SU-DHL-6 (cell line): ENCODE measurements at regions not wholly inside any gene's neighbourhood (a gene's known extent, or its start where the extent isn't known, plus 50 kb on each side); places are given as distances from the start of the nearest gene placed in this dataset.

Experiments used
- H2AFZ ChIP-seq: fragments of 200-600 bp; sonication (generic); 2 replicates; pipeline ENCODE4 v1.6.1; 2014; ENCODE audit warnings: low read depth, mild to moderate bottlenecking, moderate library complexity, mixed read lengths, antibody characterized with exemption, low read length; ENCODE audit not compliant: severe bottlenecking
- H3F3A ChIP-seq: fragments of 200-600 bp; shearing (Covaris generic); 2 replicates; pipeline ENCODE4 v1.6.0; 2016; ENCODE audit warnings: antibody characterized with exemption, mild to moderate bottlenecking; ENCODE audit not compliant: insufficient read depth
- H3K27ac ChIP-seq: fragments of 200-600 bp; sonication (generic); 2 replicates; pipeline ENCODE4 v1.5.1; 2016; ENCODE audit warnings: low read depth, mild to moderate bottlenecking, low read length, moderate library complexity, mixed read lengths
- H3K27me3 ChIP-seq: fragments of 200-600 bp; sonication (generic), shearing (Covaris generic); 2 replicates; pipeline ENCODE4 v1.6.0; 2014; ENCODE audit warnings: mild to moderate bottlenecking, low read length
- H3K36me3 ChIP-seq: fragments of 200-600 bp; sonication (generic); 2 replicates; pipeline ENCODE4 v1.6.1; 2014; ENCODE audit warnings: mild to moderate bottlenecking, low read length, mixed read lengths
- H3K4me2 ChIP-seq: fragments of 300-600, 200-600 bp; shearing (Covaris generic), sonication (generic); 2 replicates; pipeline ENCODE4 v1.6.0; 2014; ENCODE audit warnings: low read length, low read depth, mild to moderate bottlenecking; ENCODE audit not compliant: poor library complexity, severe bottlenecking
- H3K4me3 ChIP-seq: fragments of 200-600 bp; sonication (generic); 2 replicates; pipeline ENCODE4 v1.5.1; 2014; ENCODE audit warnings: antibody characterized with exemption, low read length, mild to moderate bottlenecking, mixed read lengths; ENCODE audit not compliant: insufficient read depth, poor library complexity, severe bottlenecking
- H3K79me2 ChIP-seq: fragments of 200-600 bp; sonication (generic); 2 replicates; pipeline ENCODE4 v1.6.1; 2014; ENCODE audit warnings: mild to moderate bottlenecking, low read length, moderate library complexity; ENCODE audit not compliant: insufficient read depth
- H3K9ac ChIP-seq: fragments of 200-600 bp; sonication (generic); 2 replicates; pipeline ENCODE4 v1.7.0; 2014; ENCODE audit warnings: mild to moderate bottlenecking, low read length
- H3K9me2 ChIP-seq: fragments of 200-600 bp; sonication (generic); replicated peaks from 2 replicates; pipeline ENCODE4 v1.6.1; 2014; ENCODE audit warnings: low read length; ENCODE audit not compliant: insufficient read depth
- H3K9me3 ChIP-seq: fragments of 200-600 bp; sonication (generic); 2 replicates; pipeline ENCODE4 v1.6.1; 2014; ENCODE audit warnings: low read length, mixed read lengths; ENCODE audit not compliant: insufficient read depth
- H4K20me1 ChIP-seq: fragments of 200-600 bp; sonication (generic); 2 replicates; pipeline ENCODE4 v1.6.1; 2014; ENCODE audit warnings: low read depth, mild to moderate bottlenecking, antibody characterized with exemption, low read length, moderate library complexity, mixed read lengths
- CTCF ChIP-seq: fragments of 200-600 bp; sonication (generic); IDR thresholded peaks from one replicate; pipeline ENCODE4 v1.5.1; 2017; ENCODE audit warnings: antibody characterized with exemption, mild to moderate bottlenecking, low read length, moderate library complexity; ENCODE audit not compliant: insufficient read depth, poor library complexity, severe bottlenecking
- EZH2phosphoT487 ChIP-seq: fragments of 200-600 bp; sonication (generic), shearing (Covaris generic); conservative IDR thresholded peaks from 2 replicates; pipeline ENCODE4 v1.6.1; 2018; ENCODE audit warnings: mild to moderate bottlenecking, antibody characterized with exemption, low read length, moderate library complexity, mixed read lengths

GRCh38 chr10:57846307-57847065 is 421.2 kb downstream of the IPMK start:
- H3K4me2 ChIP-seq: no peak overlapping the region
- no peak overlapping the region for H3K9ac ChIP-seq
- H2AFZ ChIP-seq: no peak overlapping the region
- no peaks in the 10 kb centered on the region for H3K9me3 ChIP-seq
- H3K27me3 ChIP-seq: no peaks in the 10 kb centered on the region
- no peaks in the 10 kb centered on the region for H3K9me2 ChIP-seq
- no peak for TF ChIP-seq EZH2phosphoT487
- TF ChIP-seq CTCF: no peak
- H3K4me3 ChIP-seq: no peak overlapping the region
- no peaks in the 10 kb centered on the region for H4K20me1 ChIP-seq
- no peak overlapping the region for H3K27ac ChIP-seq
- no peaks in the 10 kb centered on the region for H3K36me3 ChIP-seq
- no peaks in the 10 kb centered on the region for H3K79me2 ChIP-seq
- no peaks in the 10 kb centered on the region for H3F3A ChIP-seq

- Histone ChIP-seq H3K79me2 (no peaks in the 10 kb centered on the region), H3K27me3 (no peaks in the 10 kb centered on the region), H3K9me3 (no peaks in the 10 kb centered on the region), H4K20me1 (no peaks in the 10 kb centered on the region), H3K4me3 (no peak overlapping the region), H3K9ac (no peak overlapping the region), H3K4me2 (no peak overlapping the region), H3K27ac (no peak overlapping the region), H3K36me3 (no peaks in the 10 kb centered on the region), H2AFZ (no peak overlapping the region), H3K9me2 (no peaks in the 10 kb centered on the region), H3F3A (no peaks in the 10 kb centered on the region)
- TF ChIP-seq EZH2phosphoT487 (no peak), CTCF (no peak)
Measured at GRCh38 chr10:57844387-57844998, 423.2 kb downstream of the IPMK start.

- Histone ChIP-seq H3K4me3 (no peak overlapping the region), H3K27me3 (no peaks in the 10 kb centered on the region), H3K9ac (no peak overlapping the region), H3K9me2 (no peaks in the 10 kb centered on the region), H3K4me2 (no peak overlapping the region), H3K79me2 (no peaks in the 10 kb centered on the region), H2AFZ (no peak overlapping the region), H3K9me3 (no peaks in the 10 kb centered on the region), H4K20me1 (no peaks in the 10 kb centered on the region), H3F3A (no peaks in the 10 kb centered on the region), H3K36me3 (no peaks in the 10 kb centered on the region), H3K27ac (no peak overlapping the region)
- TF ChIP-seq CTCF: no peak
- TF ChIP-seq EZH2phosphoT487: no peak
Measured at GRCh38 chr10:57830877-57831560, 436.7 kb downstream of the IPMK start.
